ENCODE measurements at regions not wholly inside any gene's neighbourhood (a gene's known extent, or its start where the extent isn't known, plus 50 kb on each side); places are given as distances from the start of the nearest gene placed in this dataset.

DNA sequence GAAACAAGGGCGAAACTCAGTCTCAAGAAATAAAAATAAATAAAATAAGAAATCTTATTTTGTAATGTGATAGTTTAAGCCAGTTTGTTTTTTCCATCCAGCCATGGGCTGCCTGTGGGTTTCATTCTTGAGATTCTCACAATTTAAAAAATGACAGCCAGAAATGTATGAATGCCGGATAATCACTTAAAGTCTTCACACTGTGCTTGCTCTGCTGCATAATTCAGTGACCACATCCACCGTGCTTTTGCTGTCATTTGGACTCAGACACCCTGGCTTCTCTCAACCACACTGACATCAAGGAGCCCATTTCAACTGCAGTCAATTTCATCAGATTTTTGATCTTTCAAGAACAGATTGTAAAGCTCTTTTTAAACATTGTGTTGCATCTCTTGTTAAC is 61.0 kb upstream of the DAPK1 start:
- H3K4me1 ChIP-seq = no peaks in the 10 kb centered on the region
- intact Hi-C loops (cut with DNase I) = no loop called here
- H3K27ac ChIP-seq = no peak overlapping the region
- H3K9me3 ChIP-seq = no peaks in the 10 kb centered on the region
- H3K27me3 ChIP-seq (ENCODE audit: insufficient read depth in 3 of 3, low read length in 2 of 3) = no peaks in the 10 kb centered on the region
- H3K4me3 ChIP-seq = no peak overlapping the region
- TF ChIP-seq, protein P1, sequence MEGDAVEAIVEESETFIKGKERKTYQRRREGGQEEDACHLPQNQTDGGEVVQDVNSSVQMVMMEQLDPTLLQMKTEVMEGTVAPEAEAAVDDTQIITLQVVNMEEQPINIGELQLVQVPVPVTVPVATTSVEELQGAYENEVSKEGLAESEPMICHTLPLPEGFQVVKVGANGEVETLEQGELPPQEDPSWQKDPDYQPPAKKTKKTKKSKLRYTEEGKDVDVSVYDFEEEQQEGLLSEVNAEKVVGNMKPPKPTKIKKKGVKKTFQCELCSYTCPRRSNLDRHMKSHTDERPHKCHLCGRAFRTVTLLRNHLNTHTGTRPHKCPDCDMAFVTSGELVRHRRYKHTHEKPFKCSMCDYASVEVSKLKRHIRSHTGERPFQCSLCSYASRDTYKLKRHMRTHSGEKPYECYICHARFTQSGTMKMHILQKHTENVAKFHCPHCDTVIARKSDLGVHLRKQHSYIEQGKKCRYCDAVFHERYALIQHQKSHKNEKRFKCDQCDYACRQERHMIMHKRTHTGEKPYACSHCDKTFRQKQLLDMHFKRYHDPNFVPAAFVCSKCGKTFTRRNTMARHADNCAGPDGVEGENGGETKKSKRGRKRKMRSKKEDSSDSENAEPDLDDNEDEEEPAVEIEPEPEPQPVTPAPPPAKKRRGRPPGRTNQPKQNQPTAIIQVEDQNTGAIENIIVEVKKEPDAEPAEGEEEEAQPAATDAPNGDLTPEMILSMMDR (IDR thresholded peaks at IDR 0.05) = no peak
- WGBS, 3 donors = 66 to 75% (median 73%) methylated on average over 3 of the region's 3 CpGs
- no peaks in the 10 kb centered on the region for H3K36me3 ChIP-seq (ENCODE audit: insufficient read depth in 1 of 2, low read depth in 1 of 2)
- no peak for ATAC-seq
- no peak for DNase-seq

DNA sequence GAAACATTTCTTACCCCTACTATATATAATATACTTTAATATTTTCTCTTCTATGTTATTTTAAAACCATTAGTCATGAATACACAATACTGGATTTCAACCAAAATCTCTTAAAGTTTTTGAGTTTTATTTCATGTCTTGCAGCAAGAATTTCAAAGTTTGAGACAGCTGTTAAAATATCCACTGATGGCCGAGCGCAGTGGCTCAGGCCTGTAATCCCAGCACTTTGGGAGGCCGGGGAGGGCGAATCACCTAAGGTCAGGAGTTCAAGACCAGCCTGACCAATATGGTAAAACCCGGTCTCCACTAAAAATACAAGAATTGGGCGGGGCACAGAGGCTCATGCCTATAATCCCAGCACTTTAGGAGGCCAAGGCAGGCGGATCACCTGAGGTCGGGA is 59.7 kb upstream of the DAPK1 start:
- DNase-seq (no peak), ATAC-seq (no peak)
- Histone ChIP-seq H3K27me3 (ENCODE audit: insufficient read depth in 3 of 3, low read length in 2 of 3) (no peaks in the 10 kb centered on the region), H3K9me3 (no peaks in the 10 kb centered on the region), H3K4me3 (no peak overlapping the region), H3K27ac (no peak overlapping the region), H3K4me1 (no peaks in the 10 kb centered on the region), H3K36me3 (ENCODE audit: insufficient read depth in 1 of 2, low read depth in 1 of 2) (no peaks in the 10 kb centered on the region)
- TF ChIP-seq, protein P1 (IDR thresholded peaks at IDR 0.05) = no peak
- intact Hi-C loops (cut with DNase I) = no loop called here
- 89 to 94% (median 89%) methylated on average over 8 of the region's 8 CpGs for WGBS, 3 donors

DNA sequence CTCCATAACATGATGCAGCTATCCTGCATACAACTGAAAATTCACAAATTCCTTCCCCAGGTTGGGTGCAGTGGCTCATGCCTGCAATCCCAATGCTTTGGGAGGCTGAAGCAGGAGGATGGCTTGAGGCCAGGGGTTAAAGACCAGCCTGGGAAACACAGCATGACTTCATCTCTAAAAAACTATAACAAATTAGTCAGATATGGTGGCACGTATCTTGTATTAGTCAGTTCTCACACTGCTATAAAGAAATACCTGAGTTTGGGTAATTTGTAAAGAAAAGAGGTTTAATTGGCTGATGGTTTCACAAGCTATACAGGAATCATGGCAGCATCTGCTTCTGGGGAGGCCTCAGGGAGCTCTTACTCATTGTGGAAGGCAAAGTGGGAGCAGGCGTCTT is 56.4 kb upstream of the DAPK1 start:
- intact Hi-C loops (cut with DNase I) = no loop called here

DNA sequence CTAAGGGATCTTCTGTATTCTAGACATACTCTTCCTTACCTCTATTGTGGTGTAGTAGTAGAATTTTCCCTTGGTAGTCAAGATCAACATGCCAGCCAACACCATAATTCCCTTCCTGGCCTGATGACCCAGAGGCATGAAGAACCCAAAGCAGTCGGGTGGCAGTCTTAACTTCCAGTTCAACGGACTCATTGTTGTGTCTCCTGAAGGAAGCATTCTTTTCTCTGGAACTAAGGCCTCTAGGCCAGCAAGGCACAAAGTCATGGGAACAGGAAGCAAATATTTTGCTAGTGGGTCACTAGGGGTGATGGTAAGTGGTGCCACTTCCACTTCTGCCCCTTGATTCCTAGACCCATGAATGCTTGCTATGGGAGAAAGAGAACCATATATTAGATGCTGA is 55.2 kb upstream of the DAPK1 start:
- DNase-seq = no peak
- H3K9me3 ChIP-seq = no peaks in the 10 kb centered on the region
- H3K27ac ChIP-seq = no peak overlapping the region
- 55 to 65% (median 63%) methylated on average over 2 of the region's 2 CpGs for WGBS, 3 donors
- intact Hi-C loops (cut with DNase I) = no loop called here
- no peak overlapping the region for H3K4me3 ChIP-seq
- H3K4me1 ChIP-seq = no peaks in the 10 kb centered on the region
- H3K27me3 ChIP-seq (ENCODE audit: insufficient read depth in 3 of 3, low read length in 2 of 3) = no peaks in the 10 kb centered on the region
- TF ChIP-seq, protein P1 (IDR thresholded peaks at IDR 0.05) = no peak
- ATAC-seq = no peak
- H3K36me3 ChIP-seq (ENCODE audit: insufficient read depth in 1 of 2, low read depth in 1 of 2) = no peaks in the 10 kb centered on the region

More for the DNA sequence above, 56.4 kb upstream of the DAPK1 start:
- no peaks in the 10 kb centered on the region for H3K36me3 ChIP-seq (ENCODE audit: insufficient read depth in 1 of 2, low read depth in 1 of 2)
- H3K4me3 ChIP-seq = no peak overlapping the region
- no peaks in the 10 kb centered on the region for H3K9me3 ChIP-seq
- H3K27me3 ChIP-seq (ENCODE audit: insufficient read depth in 3 of 3, low read length in 2 of 3) = no peaks in the 10 kb centered on the region
- DNase-seq (no peak), ATAC-seq (no peak)
- no peaks in the 10 kb centered on the region for H3K4me1 ChIP-seq
- TF ChIP-seq, protein P1 (IDR thresholded peaks at IDR 0.05) = no peak
- no peak overlapping the region for H3K27ac ChIP-seq
- WGBS, 3 donors = 87 to 93% (median 92%) methylated on average over 2 of the region's 2 CpGs

DNA sequence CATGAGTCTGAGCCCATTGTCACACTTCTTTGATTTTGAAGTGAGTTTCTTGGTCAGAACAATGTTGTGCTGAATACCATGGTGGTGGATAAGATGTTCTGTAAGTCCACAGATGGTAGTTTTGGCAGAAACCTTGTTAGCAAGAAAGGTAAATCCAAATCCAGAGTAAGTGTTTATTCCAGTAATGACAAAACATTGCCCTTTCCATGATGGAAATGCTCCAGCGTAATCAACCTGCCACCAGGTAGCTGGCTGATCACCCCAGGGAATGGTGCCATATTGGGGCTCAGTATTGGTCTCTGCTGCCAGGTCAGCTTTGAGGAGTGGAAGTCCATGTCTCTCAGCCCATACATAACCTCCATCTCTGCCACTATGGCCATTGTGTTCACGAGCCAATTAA is 54.7 kb upstream of the DAPK1 start:
- ATAC-seq (no peak), DNase-seq (no peak)
- Histone ChIP-seq H3K4me1 (no peaks in the 10 kb centered on the region), H3K27ac (no peak overlapping the region), H3K36me3 (ENCODE audit: insufficient read depth in 1 of 2, low read depth in 1 of 2) (no peaks in the 10 kb centered on the region), H3K9me3 (no peaks in the 10 kb centered on the region), H3K4me3 (no peak overlapping the region), H3K27me3 (ENCODE audit: insufficient read depth in 3 of 3, low read length in 2 of 3) (no peaks in the 10 kb centered on the region)
- intact Hi-C loops (cut with DNase I) = no loop called here
- 89 to 93% (median 90%) methylated on average over 2 of the region's 2 CpGs for WGBS, 3 donors
- TF ChIP-seq, protein P1 (IDR thresholded peaks at IDR 0.05) = no peak

Data from psoas muscle (tissue), 7 donors.